GM19468 (cell line): ENCODE measurements at regions not wholly inside any gene's neighbourhood (a gene's known extent, or its start where the extent isn't known, plus 50 kb on each side); places are given as distances from the start of the nearest gene placed in this dataset.

ENCODE experiments used
- ATAC-seq: cut with Tn5 transposase; IDR thresholded peaks from one replicate; pipeline ENCODE4 v1.9.1; 2021; ENCODE audit warnings: mild to moderate bottlenecking, moderate library complexity, moderate number of reproducible peaks; ENCODE audit not compliant: unreplicated experiment; ENCODE audit errors: extremely low read depth

DNA sequence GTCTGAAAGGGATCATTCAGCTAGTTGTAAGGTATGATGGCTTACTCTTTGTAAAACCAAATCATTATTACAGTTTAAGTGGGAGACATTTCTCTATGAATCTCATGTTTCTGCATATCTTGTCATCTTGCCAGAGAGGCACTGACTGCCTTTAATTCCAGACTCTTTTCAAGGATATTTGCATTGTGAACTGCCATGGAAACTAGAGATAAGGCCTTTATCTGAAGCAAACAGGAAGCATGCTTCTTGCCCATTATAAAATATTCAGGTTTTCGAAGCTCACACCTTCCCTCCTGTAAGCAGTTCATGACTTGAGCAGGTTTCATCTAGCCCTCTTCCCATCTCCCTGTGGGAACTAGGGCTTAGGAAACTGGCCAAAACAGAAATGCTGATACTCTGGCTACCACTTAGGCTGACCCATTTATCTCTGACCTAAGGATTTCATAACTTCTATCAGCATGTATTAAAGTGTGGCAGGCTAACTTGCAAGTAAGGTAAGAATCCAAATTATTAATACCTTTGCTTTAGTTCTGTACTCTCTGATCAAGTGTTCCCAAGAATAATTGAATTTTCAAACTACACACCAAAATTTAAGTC lies 326.6 kb upstream of the ALCAM start:
- no peak for ATAC-seq

DNA sequence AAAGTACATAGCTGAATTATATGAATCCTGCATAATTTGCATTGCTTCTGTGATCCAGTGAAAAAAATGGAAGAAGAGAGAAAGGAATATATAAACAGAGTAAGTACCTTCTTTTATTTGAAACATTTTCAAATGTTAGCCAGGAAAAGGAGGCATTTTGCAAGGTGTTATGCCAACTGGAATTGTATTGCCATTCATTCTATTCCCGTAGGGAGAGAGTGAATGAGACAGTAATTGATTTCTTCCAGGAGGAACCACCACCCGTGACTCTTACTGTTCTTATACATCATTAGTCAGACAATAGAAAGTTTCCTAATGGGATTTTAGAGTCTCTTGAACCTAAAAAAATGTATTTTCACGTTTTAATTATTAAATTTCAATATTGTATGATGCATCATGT lies 324.1 kb upstream of the ALCAM start:
- no peak for ATAC-seq

DNA sequence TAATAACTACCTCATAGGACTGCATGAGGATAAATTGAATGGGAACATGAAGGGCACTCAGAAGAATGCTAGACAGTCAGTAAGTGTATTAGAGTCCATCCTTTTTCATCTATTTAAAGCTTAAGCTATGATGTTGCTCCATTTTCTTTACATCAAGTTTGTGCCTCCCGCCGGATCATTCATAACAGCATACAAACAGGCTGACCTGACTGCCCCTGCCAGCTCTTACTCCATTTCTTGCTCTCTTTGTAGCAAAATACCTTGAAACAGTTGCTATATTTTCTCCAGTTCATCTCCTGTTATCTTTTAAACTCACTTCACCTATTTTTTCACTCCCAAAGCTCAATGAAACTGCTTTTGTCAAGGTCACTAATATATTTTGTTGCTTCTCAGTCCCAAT lies 315.6 kb upstream of the ALCAM start:
- ATAC-seq, result no peak

GRCh38 chr3:105051972-105052371 lies 314.7 kb upstream of the ALCAM start:
- no peak for ATAC-seq

GRCh38 chr3:105062853-105063252 lies 303.9 kb upstream of the ALCAM start:
- ATAC-seq, result no peak

GRCh38 chr3:105065895-105066839 lies 300.5 kb upstream of the ALCAM start:
- ATAC-seq, result no peak

DNA sequence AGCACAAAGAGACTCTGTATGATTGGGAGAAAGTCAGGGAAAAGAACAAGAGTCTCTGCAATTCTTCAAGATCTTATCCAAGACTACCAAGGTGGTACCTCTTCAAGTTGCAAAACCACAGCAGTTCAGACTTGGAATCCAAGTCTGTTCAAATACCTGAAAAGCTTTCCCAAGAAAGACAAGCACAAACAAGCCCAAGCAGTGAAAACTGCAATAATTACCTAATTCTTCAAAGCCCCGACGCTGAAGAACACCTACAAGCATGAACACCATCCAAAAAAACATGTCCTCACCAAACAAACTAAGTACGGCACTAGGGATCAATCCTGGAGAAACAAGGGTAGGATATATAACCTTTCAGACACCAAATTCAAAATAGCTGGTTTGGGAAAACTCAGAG lies 299.3 kb upstream of the ALCAM start:
- ATAC-seq, result no peak

GRCh38 chr3:105077060-105077822 lies 289.5 kb upstream of the ALCAM start:
- no peak for ATAC-seq

DNA sequence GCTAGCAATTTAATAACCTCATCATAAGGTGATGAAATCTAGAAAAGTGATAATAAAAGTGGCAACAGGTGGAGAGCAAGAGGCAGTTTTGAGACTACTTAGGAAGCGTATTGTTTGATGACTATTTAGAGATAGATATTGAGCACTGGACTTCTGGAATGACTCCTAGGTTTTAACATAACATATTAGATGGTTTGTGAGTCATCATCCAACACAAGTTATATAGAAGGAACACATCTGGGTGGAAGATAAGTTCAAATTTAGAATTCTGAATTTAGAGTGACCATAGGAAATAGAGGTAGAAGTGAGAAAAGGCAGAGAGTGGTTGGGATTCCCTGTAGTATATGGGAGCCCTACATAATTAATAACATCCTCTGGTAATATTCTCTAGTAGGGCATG lies 282.8 kb upstream of the ALCAM start:
- no peak for ATAC-seq

DNA sequence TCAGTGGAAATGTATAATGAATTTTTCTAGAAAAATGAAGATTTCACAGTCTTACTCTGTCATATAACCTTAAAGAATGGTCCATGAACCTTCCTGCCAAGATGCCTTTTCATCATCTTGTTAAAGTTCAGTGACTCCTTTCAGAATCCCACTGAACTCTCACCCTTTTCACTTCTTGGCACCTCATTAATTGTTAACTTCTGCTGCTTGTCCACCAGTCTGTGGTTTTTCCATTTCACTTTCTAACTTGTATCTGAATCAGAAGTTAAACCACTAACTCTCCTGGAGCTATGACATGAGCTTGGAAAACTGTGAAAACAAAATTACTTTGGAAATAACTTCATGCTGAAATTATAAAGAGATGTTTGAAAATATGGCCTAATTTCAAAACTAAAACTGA lies 281.2 kb upstream of the ALCAM start:
- ATAC-seq, result no peak

- no peak for ATAC-seq
Observed at GRCh38 chr3:105093371-105094252, 273.1 kb upstream of the ALCAM start.

- no peak for ATAC-seq
Observed at GRCh38 chr3:105094588-105094987, 272.1 kb upstream of the ALCAM start.

GRCh38 chr3:105096071-105096470 lies 270.6 kb upstream of the ALCAM start:
- no peak for ATAC-seq

GRCh38 chr3:105101603-105102002 lies 265.1 kb upstream of the ALCAM start:
- no peak for ATAC-seq

GRCh38 chr3:105103139-105103538 lies 263.6 kb upstream of the ALCAM start:
- no peak for ATAC-seq

GRCh38 chr3:105108823-105109222 lies 257.9 kb upstream of the ALCAM start:
- no peak for ATAC-seq

GRCh38 chr3:105118905-105119304 lies 247.8 kb upstream of the ALCAM start:
- no peak for ATAC-seq

DNA sequence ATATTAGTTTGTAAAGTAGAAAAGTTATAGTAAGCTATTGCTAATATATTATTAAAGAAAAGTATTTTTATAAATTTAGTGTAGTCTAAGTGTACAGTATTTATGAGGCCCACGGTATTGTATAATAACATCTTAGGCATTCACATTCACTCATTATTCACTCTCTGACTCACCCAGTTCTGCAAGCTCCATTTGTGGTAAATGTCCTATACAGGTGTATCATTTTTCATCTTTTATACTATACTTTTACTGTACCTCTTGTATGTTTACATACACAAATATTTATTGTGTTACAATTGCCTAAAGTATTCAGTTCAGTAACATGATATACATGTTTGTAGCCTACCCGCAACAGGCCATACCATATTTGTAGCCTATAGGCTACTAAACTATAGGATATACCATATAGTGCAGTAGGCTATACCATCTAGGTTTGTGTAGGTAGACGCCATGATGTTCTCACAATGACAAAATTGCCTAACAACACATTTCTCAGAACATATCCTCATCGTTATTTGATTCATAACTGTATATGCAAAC lies 246.8 kb upstream of the ALCAM start:
- no peak for ATAC-seq

DNA sequence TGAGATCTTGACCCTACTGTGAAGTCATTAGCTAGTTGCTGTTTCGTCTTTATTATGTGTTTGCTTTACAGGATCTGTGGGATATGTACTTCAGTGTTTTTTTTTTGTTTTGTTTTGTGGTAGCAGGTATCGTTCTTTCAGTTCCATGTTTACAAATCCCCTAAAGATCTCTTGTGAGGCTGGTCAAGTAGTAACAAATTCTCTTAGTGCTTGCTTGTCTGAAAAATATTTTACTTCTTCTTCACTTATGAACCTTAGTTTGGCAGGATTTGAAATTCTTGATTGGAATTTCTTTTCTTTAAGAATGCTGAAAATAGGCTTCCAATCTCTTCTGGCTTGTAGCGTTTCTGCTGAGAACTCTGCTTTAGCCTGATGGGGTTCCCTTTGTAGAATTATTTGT lies 235.8 kb upstream of the ALCAM start:
- ATAC-seq, result no peak

DNA sequence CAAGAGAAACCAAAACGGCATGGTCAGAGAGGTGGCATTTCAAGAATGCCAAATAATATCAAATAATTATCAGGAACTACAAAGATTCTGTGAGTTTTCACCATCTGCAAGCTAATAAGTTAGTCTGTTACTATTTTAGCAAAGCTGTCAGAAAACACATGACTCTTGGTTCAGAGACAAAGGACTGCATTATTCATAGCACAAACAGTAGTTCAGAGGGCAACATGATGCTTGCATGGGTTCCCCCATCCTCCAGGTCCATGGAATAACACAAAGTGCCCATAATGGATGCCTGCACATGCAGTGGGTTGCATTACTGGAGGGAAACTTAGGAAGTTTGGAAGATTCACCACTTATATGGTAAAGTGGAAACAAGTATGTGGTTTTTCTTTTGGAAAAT lies 228.8 kb upstream of the ALCAM start:
- ATAC-seq, result no peak
